IMR-90 (cell line): ENCODE measurements at regions not wholly inside any gene's neighbourhood (a gene's known extent, or its start where the extent isn't known, plus 50 kb on each side); places are given as distances from the start of the nearest gene placed in this dataset.

ENCODE experiments used
- ATAC-seq: fragments of 200-7000 bp; cut with Tn5 transposase; 2 replicates; pipeline ENCODE4 v1.9.1; 2020; ENCODE audit warnings: low read depth, mild to moderate bottlenecking, moderate library complexity
- BruUV-seq: library from RNA; stranded (reverse); fragments of 400-500 nt; replicated peaks from 2 replicates; lab custom pipeline; 2021; lab: Mats Ljungman, UMichigan
- CTCF ChIA-PET: fragments of 300-600 bp; formaldehyde crosslinking; extraction: SDS; loops from one replicate; lab custom pipeline; 2021; ENCODE audit warnings: antibody characterized with exemption; lab: Yijun Ruan, JAX
- POLR2A ChIA-PET: fragments of 300-600 bp; sonication (Branson Sonifier 250); formaldehyde crosslinking; loops from one replicate; lab custom pipeline; 2022; ENCODE audit warnings: antibody characterized with exemption; ENCODE audit not compliant: unreplicated experiment; lab: Charles Lee
- DNase-seq: peaks from one replicate; pipeline ENCODE4 v3.0.0; 2013
- H2AFZ ChIP-seq: replicated peaks from 2 replicates; pipeline ENCODE3; 2013; ENCODE audit warnings: low read length, mild to moderate bottlenecking; ENCODE audit not compliant: poor library complexity
- H2AK5ac ChIP-seq: 2 replicates; pipeline ENCODE4 v1.6.1; 2013; ENCODE audit warnings: low read depth, low read length, inconsistent platforms
- H2AK9ac ChIP-seq: replicated peaks from 2 replicates; pipeline ENCODE3; 2013; ENCODE audit warnings: mild to moderate bottlenecking, low read depth, low read length, moderate library complexity; ENCODE audit not compliant: poor library complexity
- H2BK120ac ChIP-seq: 2 replicates; pipeline ENCODE4 v1.6.1; 2013; ENCODE audit warnings: low read depth, low read length, inconsistent platforms
- H2BK15ac ChIP-seq: 3 replicates; pipeline ENCODE4 v1.6.1; 2013; ENCODE audit warnings: low read depth, low read length, inconsistent platforms
- H2BK20ac ChIP-seq: 2 replicates; pipeline ENCODE4 v1.6.1; 2013; ENCODE audit warnings: low read depth, mild to moderate bottlenecking, inconsistent platforms, low read length, moderate library complexity
- H2BK5ac ChIP-seq: 2 replicates; pipeline ENCODE4 v1.6.1; 2013; ENCODE audit warnings: mild to moderate bottlenecking, low read depth, low read length, inconsistent platforms; ENCODE audit not compliant: poor library complexity, severe bottlenecking
- H3K14ac ChIP-seq: replicated peaks from 2 replicates; pipeline ENCODE4 v1.6.1; 2013; ENCODE audit warnings: low read depth, low read length, inconsistent platforms
- H3K18ac ChIP-seq: 2 replicates; pipeline ENCODE4 v1.6.1; 2013; ENCODE audit warnings: low read depth, low read length, control low read depth
- H3K23ac ChIP-seq: 2 replicates; pipeline ENCODE4 v1.6.1; 2013; ENCODE audit warnings: low read depth, low read length, inconsistent platforms
- H3K27ac ChIP-seq: 2 replicates; pipeline ENCODE4 v1.5.1; 2013; ENCODE audit warnings: mild to moderate bottlenecking, control low read depth, low read length; ENCODE audit not compliant: insufficient read depth
- H3K27me3 ChIP-seq: 2 replicates; pipeline ENCODE4 v1.6.1; 2013; ENCODE audit warnings: low read length; ENCODE audit not compliant: control insufficient read depth, insufficient read depth
- H3K36me3 ChIP-seq: 2 replicates; pipeline ENCODE4 v1.6.1; 2013; ENCODE audit warnings: low read length, mixed read lengths; ENCODE audit not compliant: control insufficient read depth, insufficient read depth
- H3K4ac ChIP-seq: 2 replicates; pipeline ENCODE4 v1.6.1; 2013; ENCODE audit warnings: low read depth, low read length, inconsistent platforms
- H3K4me1 ChIP-seq: 2 replicates; pipeline ENCODE4 v1.6.1; 2013; ENCODE audit warnings: low read length, mixed read lengths; ENCODE audit not compliant: control insufficient read depth, insufficient read depth
- H3K4me2 ChIP-seq: 2 replicates; pipeline ENCODE4 v1.6.1; 2013; ENCODE audit warnings: low read depth, mild to moderate bottlenecking, control low read depth, low read length, moderate library complexity
- H3K4me3 ChIP-seq: 2 replicates; pipeline ENCODE4 v1.5.1; 2013; ENCODE audit warnings: low read depth, mild to moderate bottlenecking, control low read depth, low read length, moderate library complexity; ENCODE audit not compliant: insufficient read depth
- H3K56ac ChIP-seq: 2 replicates; pipeline ENCODE4 v1.6.1; 2013; ENCODE audit warnings: low read length, inconsistent platforms; ENCODE audit not compliant: insufficient read depth; ENCODE audit errors: extremely low read depth
- H3K79me1 ChIP-seq, 2 experiments: 2 replicates each; pipeline ENCODE4 v1.6.1; 2013; ENCODE audit warnings: low read length in 2 of 2, inconsistent platforms in 1 of 2, low read depth in 1 of 2
- H3K9ac ChIP-seq: 2 replicates; pipeline ENCODE4 v1.6.1; 2013; ENCODE audit warnings: low read depth, low read length, control low read depth
- H3K9me1 ChIP-seq: 2 replicates; pipeline ENCODE4 v1.6.1; 2013; ENCODE audit warnings: low read length, inconsistent platforms; ENCODE audit not compliant: insufficient read depth
- H3K9me3 ChIP-seq: 2 replicates; pipeline ENCODE4 v1.6.1; 2013; ENCODE audit warnings: low read length; ENCODE audit not compliant: control insufficient read depth, insufficient read depth
- H4K20me1 ChIP-seq: 2 replicates; pipeline ENCODE4 v1.6.1; 2013; ENCODE audit warnings: low read length, inconsistent platforms; ENCODE audit not compliant: insufficient read depth
- H4K5ac ChIP-seq: 2 replicates; pipeline ENCODE4 v1.6.1; 2013; ENCODE audit warnings: mild to moderate bottlenecking, low read depth, low read length, control low read depth
- H4K8ac ChIP-seq, 2 experiments: 2 replicates each; pipeline ENCODE4 v1.6.1; 2013; ENCODE audit warnings: low read depth in 2 of 2, low read length in 2 of 2, control low read depth in 1 of 2, inconsistent platforms in 1 of 2
- H4K91ac ChIP-seq: 2 replicates; pipeline ENCODE4 v1.6.1; 2013; ENCODE audit warnings: low read depth, low read length, inconsistent platforms; ENCODE audit not compliant: insufficient read depth
- BHLHE40 ChIP-seq: fragments of 150-350 bp; IDR thresholded peaks from 2 replicates; pipeline ENCODE4 v1.6.1; 2016; ENCODE audit warnings: mild to moderate bottlenecking, low read depth, low read length
- CEBPB ChIP-seq: IDR thresholded peaks from 2 replicates; pipeline ENCODE4 v1.6.1; 2012; ENCODE audit warnings: low read depth, low read length, improper control_type of control experiment
- CHD1 ChIP-seq: IDR thresholded peaks from 2 replicates; pipeline ENCODE4 v1.6.1; 2012; ENCODE audit warnings: low read depth, low read length, improper control_type of control experiment
- CTCF ChIP-seq: conservative IDR thresholded peaks from 2 replicates; pipeline ENCODE4 v1.5.1; 2012; ENCODE audit warnings: mild to moderate bottlenecking, low read depth, low read length, improper control_type of control experiment
- ELK1 ChIP-seq: fragments of 150-350 bp; IDR thresholded peaks from 2 replicates; pipeline ENCODE4 v1.6.1; 2016; ENCODE audit warnings: low read depth, mild to moderate bottlenecking, low read length, moderate library complexity, borderline replicate concordance
- FOS ChIP-seq: fragments of 150-350 bp; IDR thresholded peaks from 2 replicates; pipeline ENCODE4 v1.6.1; 2016; ENCODE audit warnings: low read depth, low read length
- MAFK ChIP-seq: IDR thresholded peaks from 2 replicates; pipeline ENCODE4 v1.6.1; 2012; ENCODE audit warnings: low read depth, low read length, improper control_type of control experiment
- MAZ ChIP-seq: IDR thresholded peaks from 2 replicates; pipeline ENCODE4 v1.6.1; 2012; ENCODE audit warnings: low read depth, mild to moderate bottlenecking, low read length, improper control_type of control experiment, moderate library complexity, borderline replicate concordance
- MXI1 ChIP-seq: IDR thresholded peaks from 2 replicates; pipeline ENCODE4 v1.6.1; 2012; ENCODE audit warnings: low read depth, mild to moderate bottlenecking, low read length, moderate library complexity, borderline replicate concordance
- NFE2L2 ChIP-seq: fragments of 150-350 bp; IDR thresholded peaks from 2 replicates; pipeline ENCODE4 v1.6.1; 2016; ENCODE audit warnings: low read depth, mild to moderate bottlenecking, low read length
- POLR2A ChIP-seq: IDR thresholded peaks from 2 replicates; pipeline ENCODE4 v1.6.1; 2012; ENCODE audit warnings: mild to moderate bottlenecking, low read depth, low read length
- RAD21 ChIP-seq: IDR thresholded peaks from 2 replicates; pipeline ENCODE4 v1.6.1; 2012; ENCODE audit warnings: low read length, improper control_type of control experiment
- RCOR1 ChIP-seq: IDR thresholded peaks from 2 replicates; pipeline ENCODE4 v1.6.1; 2012; ENCODE audit warnings: mild to moderate bottlenecking, low read length, improper control_type of control experiment; ENCODE audit not compliant: insufficient replicate concordance
- RFX5 ChIP-seq: IDR thresholded peaks from 2 replicates; pipeline ENCODE4 v1.8.0; 2012; ENCODE audit warnings: low read depth, mild to moderate bottlenecking, low read length, moderate library complexity
- SMC3 ChIP-seq: fragments of 150-350 bp; IDR thresholded peaks from 2 replicates; pipeline ENCODE4 v1.6.1; 2016; ENCODE audit warnings: low read depth, mild to moderate bottlenecking, antibody characterized with exemption, low read length, moderate library complexity
- WGBS, 2 experiments: methylation state at CpG; one replicate each; pipeline versions ENCODE4 v1.1.5 to v1.1.7; 2013; ENCODE audit warnings: missing lambda C conversion rate in 2 of 2; ENCODE audit not compliant: insufficient read length in 1 of 2; ENCODE audit errors: extremely low coverage in 2 of 2; 5-methylcytosine and 5-hydroxymethylcytosine counted together
- dilution Hi-C: fragments of 300-500 bp; cut with HindIII; formaldehyde crosslinking; loops from one replicate; pipeline ENCODE4 v1.14.3; 2018; ENCODE audit warnings: low sequenced_read_pairs; ENCODE audit not compliant: unreplicated experiment
- in situ Hi-C: fragments of 300-500 bp; cut with MboI; formaldehyde crosslinking; loops from 3 replicates; pipeline ENCODE4 v1.14.3; 2019; ENCODE audit warnings: low sequenced_read_pairs, inconsistent platforms, mixed read lengths
- intact Hi-C: fragments of 100-400 bp; cut with micrococcal nuclease; formaldehyde crosslinking; loops from 2 replicates; pipeline ENCODE4 v1.10.0; 2022
- TF ChIP-seq, protein P1 (sequence below): fragments of 150-350 bp; IDR thresholded peaks from 2 replicates; pipeline ENCODE4 v1.6.1; 2017; ENCODE audit warnings: mild to moderate bottlenecking, antibody characterized with exemption, low read length, low read depth

DNA sequence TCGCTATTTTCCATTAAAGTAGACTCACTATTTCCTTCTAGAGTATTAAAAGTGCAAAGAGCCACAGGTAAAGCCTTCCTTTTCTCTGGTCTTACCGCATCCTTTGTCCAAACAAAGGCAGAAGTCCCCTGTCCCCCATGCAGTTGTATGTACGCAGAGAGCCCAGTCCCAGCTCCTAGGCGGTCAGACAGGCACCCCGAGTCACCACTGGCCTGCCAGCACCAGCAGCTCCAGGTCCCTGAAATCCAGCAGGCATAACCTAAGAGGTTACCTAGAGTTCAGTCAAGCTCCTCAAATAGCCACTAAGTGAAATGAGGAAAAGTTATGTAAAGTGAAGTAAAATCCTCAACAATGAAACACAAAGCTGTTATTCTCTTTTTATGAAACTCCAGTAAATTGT is 60.4 kb upstream of the TWIST2 start:
- TF ChIP-seq CTCF, result no peak
- TF ChIP-seq CEBPB, result no peak
- TF ChIP-seq SMC3, result no peak
- TF ChIP-seq MXI1, result no peak
- TF ChIP-seq ELK1, result no peak
- no peak for TF ChIP-seq CHD1
- TF ChIP-seq MAZ, result no peak
- TF ChIP-seq MAFK, result no peak
- TF ChIP-seq FOS, result no peak
- no peak for TF ChIP-seq RAD21
- no peak for TF ChIP-seq RCOR1
- TF ChIP-seq BHLHE40, result no peak
- no peak for TF ChIP-seq NFE2L2
- TF ChIP-seq, protein P1, sequence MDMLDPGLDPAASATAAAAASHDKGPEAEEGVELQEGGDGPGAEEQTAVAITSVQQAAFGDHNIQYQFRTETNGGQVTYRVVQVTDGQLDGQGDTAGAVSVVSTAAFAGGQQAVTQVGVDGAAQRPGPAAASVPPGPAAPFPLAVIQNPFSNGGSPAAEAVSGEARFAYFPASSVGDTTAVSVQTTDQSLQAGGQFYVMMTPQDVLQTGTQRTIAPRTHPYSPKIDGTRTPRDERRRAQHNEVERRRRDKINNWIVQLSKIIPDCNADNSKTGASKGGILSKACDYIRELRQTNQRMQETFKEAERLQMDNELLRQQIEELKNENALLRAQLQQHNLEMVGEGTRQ, result no peak
- no peak for TF ChIP-seq RFX5
- TF ChIP-seq POLR2A, result no peak
- intact Hi-C loops (loop anchor here (10.0 kb wide), 1 partner anchor 187 kb away; no protein-coding TSS in a partner anchor), in situ Hi-C loops (loop anchor here (10.0 kb wide), 1 partner anchor 423 kb away; no protein-coding TSS in a partner anchor), dilution Hi-C loops (no loop called here)
- no peak overlapping the region for H4K91ac ChIP-seq
- no peak overlapping the region for H3K9ac ChIP-seq
- no peak for DNase-seq
- CTCF ChIA-PET, result interaction anchor here (1.4 kb wide), 1 partner anchor 274 kb away, joined by 6 read pairs; no protein-coding TSS in a partner anchor
- H3K23ac ChIP-seq, result no peak overlapping the region
- H2BK120ac ChIP-seq, result no peak overlapping the region
- H3K27me3 ChIP-seq, result peaks cover 16% of the 10 kb centered on the region
- no peaks in the 10 kb centered on the region for H3K9me1 ChIP-seq
- no peak overlapping the region for H2BK5ac ChIP-seq
- no peaks in the 10 kb centered on the region; the same call in 1 of the 2 replicates for H3K4me1 ChIP-seq
- no peak overlapping the region for H3K56ac ChIP-seq
- WGBS, 2 experiments, result 100% methylated on average over 1 of the region's 5 CpGs; no CpG with 5 or more reads in 1 of the 2 experiments
- no peak overlapping the region for H3K4me2 ChIP-seq
- no peak overlapping the region for H3K27ac ChIP-seq
- no peak overlapping the region for H4K5ac ChIP-seq
- POLR2A ChIA-PET, result no interaction called here
- no peak overlapping the region for H2BK20ac ChIP-seq
- no peak overlapping the region for H2AFZ ChIP-seq
- no TSS peak for BruUV-seq
- ATAC-seq, result no peak
- no peak overlapping the region for H3K4me3 ChIP-seq
- no peaks in the 10 kb centered on the region for H3K79me1 ChIP-seq
- no peak overlapping the region for H2AK5ac ChIP-seq
- no peaks in the 10 kb centered on the region for H3K36me3 ChIP-seq
- no peaks in the 10 kb centered on the region for H3K9me3 ChIP-seq
- H3K18ac ChIP-seq, result no peak overlapping the region
- no peak overlapping the region for H2AK9ac ChIP-seq
- H4K8ac ChIP-seq, result no peak overlapping the region
- H4K20me1 ChIP-seq, result no peaks in the 10 kb centered on the region
- no peak overlapping the region for H2BK15ac ChIP-seq
- no peak overlapping the region for H3K4ac ChIP-seq
- H3K14ac ChIP-seq, result no peak overlapping the region
